ENCODE measurements at regions not wholly inside any gene's neighbourhood (a gene's known extent, or its start where the extent isn't known, plus 50 kb on each side); places are given as distances from the start of the nearest gene placed in this dataset.

GRCh38 chr3:26171006-26171405, 381.1 kb downstream of the OXSM start:
- CTCF ChIA-PET, result no interaction called here
- no peak for DNase-seq (ENCODE audit: low read depth, low spot score)
- Histone ChIP-seq H3K4me3 (no peak overlapping the region), H3K27me3 (replicated peaks in 1 of 2; ENCODE audit: control insufficient read depth in 2 of 2, insufficient read depth in 2 of 2, low read length in 1 of 2) (no peaks in the 10 kb centered on the region), H3K9ac (ENCODE audit: control insufficient read depth, insufficient read depth, low read length) (no peak overlapping the region), H4K20me1 (ENCODE audit: control insufficient read depth, insufficient read depth) (no peaks in the 10 kb centered on the region), H3K9me3 (replicated peaks; ENCODE audit: control insufficient read depth, insufficient read depth, low read length) (no peaks in the 10 kb centered on the region), H3K27ac (ENCODE audit: control insufficient read depth, insufficient read depth) (no peak overlapping the region), H3K36me3 (ENCODE audit: control insufficient read depth in 2 of 2, insufficient read depth in 2 of 2, low read length in 1 of 2) (no peaks in the 10 kb centered on the region), H3K79me2 (ENCODE audit: control insufficient read depth, insufficient read depth, low read length) (no peaks in the 10 kb centered on the region), H3K4me2 (ENCODE audit: control insufficient read depth, insufficient read depth) (no peak overlapping the region), H2AFZ (ENCODE audit: control insufficient read depth, low read depth, low read length) (no peak overlapping the region), H3K4me1 (ENCODE audit: control insufficient read depth, insufficient read depth, low read length) (no peaks in the 10 kb centered on the region)
- POLR2A ChIA-PET, result interaction anchor here (0.5 kb wide), 1 partner anchor 136 kb away, joined by 3 read pairs; no protein-coding TSS in a partner anchor
- FAIRE-seq, result no peak
- in situ Hi-C loops (cut with MboI) (no loop called here), intact Hi-C loops (cut with micrococcal nuclease; ENCODE audit: unreplicated experiment) (no loop called here)
- RAD21 ChIA-PET (ENCODE audit: unreplicated experiment), result no interaction called here
- ATAC-seq, result no peak
- TF ChIP-seq HCFC1 (IDR thresholded peaks at IDR 0.05; ENCODE audit: low read length), result no peak
- TF ChIP-seq SMC3 (IDR thresholded peaks at IDR 0.05; ENCODE audit: borderline replicate concordance, low read length), result no peak
- TF ChIP-seq JUND (IDR thresholded peaks at IDR 0.05; ENCODE audit: low read depth, low read length), result no peak
- TF ChIP-seq NR2F1 (conservative IDR thresholded peaks at IDR 0.05), result no peak
- no peak for TF ChIP-seq IRF3 (IDR thresholded peaks at IDR 0.05)
- no peak for TF ChIP-seq CREM (IDR thresholded peaks at IDR 0.05; ENCODE audit: low read depth)
- TF ChIP-seq MTA3 (IDR thresholded peaks at IDR 0.05; ENCODE audit: borderline replicate concordance, low read length), result no peak
- TF ChIP-seq, protein P1, sequence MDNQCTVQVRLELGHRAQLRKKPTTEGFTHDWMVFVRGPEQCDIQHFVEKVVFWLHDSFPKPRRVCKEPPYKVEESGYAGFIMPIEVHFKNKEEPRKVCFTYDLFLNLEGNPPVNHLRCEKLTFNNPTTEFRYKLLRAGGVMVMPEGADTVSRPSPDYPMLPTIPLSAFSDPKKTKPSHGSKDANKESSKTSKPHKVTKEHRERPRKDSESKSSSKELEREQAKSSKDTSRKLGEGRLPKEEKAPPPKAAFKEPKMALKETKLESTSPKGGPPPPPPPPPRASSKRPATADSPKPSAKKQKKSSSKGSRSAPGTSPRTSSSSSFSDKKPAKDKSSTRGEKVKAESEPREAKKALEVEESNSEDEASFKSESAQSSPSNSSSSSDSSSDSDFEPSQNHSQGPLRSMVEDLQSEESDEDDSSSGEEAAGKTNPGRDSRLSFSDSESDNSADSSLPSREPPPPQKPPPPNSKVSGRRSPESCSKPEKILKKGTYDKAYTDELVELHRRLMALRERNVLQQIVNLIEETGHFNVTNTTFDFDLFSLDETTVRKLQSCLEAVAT (IDR thresholded peaks at IDR 0.05), result no peak
- TF ChIP-seq RCOR1 (conservative IDR thresholded peaks at IDR 0.05; ENCODE audit: low read depth, low read length), result no peak
- TF ChIP-seq USF1 (IDR thresholded peaks at IDR 0.05; ENCODE audit: borderline replicate concordance, extremely low read length, insufficient read depth, low read depth, low read length), result no peak
- TF ChIP-seq FOXM1 (IDR thresholded peaks at IDR 0.05; ENCODE audit: low read depth, low read length), result no peak
- TF ChIP-seq ZSCAN29 (IDR thresholded peaks at IDR 0.05), result no peak
- TF ChIP-seq EED (IDR thresholded peaks at IDR 0.05; ENCODE audit: low read depth), result no peak
- TF ChIP-seq CHD2 (IDR thresholded peaks at IDR 0.05; ENCODE audit: borderline replicate concordance, low read depth, low read length), result no peak
- SMC1A ChIA-PET (ENCODE audit: uncharacterized antibody, unreplicated experiment), result no interaction called here
- BruUV-seq (replicated peaks), result no TSS peak
